Spleen (tissue), 11 donors: ENCODE measurements at regions not wholly inside any gene's neighbourhood (a gene's known extent, or its start where the extent isn't known, plus 50 kb on each side); places are given as distances from the start of the nearest gene placed in this dataset.

Source experiments
- DNase-seq: peaks from one replicate; pipeline ENCODE4 v3.0.0-alpha.2; 2020
- H3K27ac ChIP-seq, 8 donors: fragments of 200-600 bp; sonication (generic) in 7 of 8; 1 replicate in 4 of 8; 2 replicates in 4 of 8; pipeline versions ENCODE4 v1.5.0 to v1.8.0; 2016 to 2021; ENCODE audit warnings: inconsistent platforms in 4 of 8, mild to moderate bottlenecking in 4 of 8, moderate library complexity in 1 of 8
- H3K27me3 ChIP-seq, 7 donors: fragments of 200-600 bp; sonication (generic) in 6 of 7; replicated peaks in 1 of 7; 1 replicate in 4 of 7; 2 replicates in 3 of 7; pipeline versions ENCODE4 v1.5.0 to v1.8.0; 2016 to 2021; ENCODE audit warnings: inconsistent platforms in 3 of 7, mild to moderate bottlenecking in 1 of 7
- H3K36me3 ChIP-seq, 6 donors: fragments of 200-600 bp; sonication (generic) in 5 of 6; 1 replicate in 4 of 6; 2 replicates in 2 of 6; pipeline versions ENCODE4 v1.5.0 to v1.8.0; 2016 to 2021; ENCODE audit warnings: inconsistent platforms in 2 of 6
- H3K4me1 ChIP-seq, 6 donors: fragments of 200-600 bp; sonication (generic) in 5 of 6; 1 replicate in 3 of 6; 2 replicates in 3 of 6; pipeline versions ENCODE4 v1.5.0 to v1.8.0; 2016 to 2021; ENCODE audit warnings: inconsistent platforms in 3 of 6
- H3K4me3 ChIP-seq, 8 donors: fragments of 200-600 bp; sonication (generic) in 7 of 8; 1 replicate in 4 of 8; 2 replicates in 4 of 8; pipeline versions ENCODE4 v1.5.0 to v1.8.0; 2016 to 2021; ENCODE audit warnings: inconsistent platforms in 4 of 8, mild to moderate bottlenecking in 4 of 8, moderate library complexity in 2 of 8
- H3K9me3 ChIP-seq, 8 donors: fragments of 200-600 bp; sonication (generic) in 7 of 8; 1 replicate in 4 of 8; 2 replicates in 4 of 8; pipeline versions ENCODE4 v1.5.0 to v1.8.0; 2016 to 2021; ENCODE audit warnings: inconsistent platforms in 4 of 8
- POLR2A ChIP-seq, 3 donors: fragments of 450-650 bp; IDR thresholded peaks; one replicate each; pipeline ENCODE4 v1.5.1; 2017; ENCODE audit warnings: antibody characterized with exemption in 3 of 3, mild to moderate bottlenecking in 1 of 3
- POLR2AphosphoS5 ChIP-seq, 3 donors: sonication (generic); formaldehyde crosslinking; IDR thresholded peaks; one replicate each; pipeline ENCODE4 v1.5.1; 2017; ENCODE audit warnings: antibody characterized with exemption in 3 of 3
- WGBS, 5 donors: extraction: QIAGEN DNeasy Blood & Tissue Kit in 3 of 5; methylation state at CpG; one replicate each; pipeline versions ENCODE4 v1.1.5 to v1.1.7; 2013 to 2018; 5-methylcytosine and 5-hydroxymethylcytosine counted together
- intact Hi-C: fragments of 100-400 bp; cut with DNase I; formaldehyde crosslinking; loops from one replicate; pipeline ENCODE4 v1.15.0; 2023; ENCODE audit warnings: low total_unique reads
- TF ChIP-seq, protein P1 (sequence below), 11 experiments: fragments of 200-600 bp in 7 of 11; fragments of 450-650 bp in 4 of 11; sonication (generic) in 4 of 11; IDR thresholded peaks in 8 of 11; conservative IDR thresholded peaks in 3 of 11; 1 replicate in 7 of 11; 2 replicates in 4 of 11; pipeline versions ENCODE4 v1.4.0 to v1.8.0; 2016 to 2021; ENCODE audit warnings: antibody characterized with exemption in 11 of 11, inconsistent platforms in 4 of 11, mild to moderate bottlenecking in 1 of 11
- donor health status: healthy with polysubstance abuse.
- donor health status: DM: no; HTN: no; CAD: no; lungs with moderate emphysema.
- donor health status: DM: no; HTN: no; CAD: no.
- donor health status: Bipolar disorder and iron deficiency.
- donor health status: healthy.
- donor health status: DM: no; HTN: no; CAD: no.
- donor health status: DM: yes; HTN: yes; CAD: no.

- intact Hi-C loops, result no loop called here
These were observed 58.8 kb upstream of the GSE1 start for GRCh38 chr16:85554114-85554888.

DNA sequence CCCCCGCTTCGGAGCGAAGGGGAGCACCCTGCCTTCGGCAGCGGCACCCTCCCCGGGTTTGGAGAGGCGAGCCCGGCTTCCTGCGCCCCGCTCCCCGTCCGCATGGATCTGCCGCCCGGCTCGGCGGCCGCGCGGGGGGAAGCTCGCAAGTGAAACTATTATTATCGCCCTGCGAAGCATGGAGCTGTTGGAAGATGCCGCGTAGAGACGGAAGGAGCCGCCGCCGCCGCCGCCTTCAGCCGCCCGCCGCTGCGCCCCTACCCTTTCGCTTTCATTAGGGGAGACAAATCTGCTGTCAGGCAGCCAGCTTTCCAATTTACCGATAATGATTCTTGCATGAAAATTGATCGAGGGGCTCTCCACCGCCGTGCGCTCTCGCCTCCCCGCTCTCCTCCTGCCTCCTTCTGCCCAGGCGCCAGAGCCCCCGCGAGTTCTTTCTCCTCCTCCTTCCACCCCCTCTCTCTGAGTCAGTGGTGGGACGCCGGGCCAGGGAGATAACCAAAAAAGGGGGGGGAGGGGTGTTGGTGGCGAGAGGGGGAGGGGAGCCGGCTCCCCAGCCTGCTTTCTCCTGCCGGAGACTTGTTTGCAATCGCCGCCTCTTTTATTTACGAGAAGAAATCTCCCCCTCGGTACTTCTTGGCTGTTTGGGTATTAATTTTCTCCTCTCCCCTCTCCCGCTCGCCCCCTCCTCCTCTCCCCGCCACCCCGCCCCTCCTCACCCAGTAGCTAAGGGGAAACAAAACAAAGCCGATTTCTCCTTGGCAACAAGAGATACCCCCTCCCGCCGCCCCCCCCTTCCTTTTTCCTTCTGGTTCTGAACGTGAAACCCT lies 58.0 kb upstream of the GSE1 start:
- no peaks in the 10 kb centered on the region for H3K9me3 ChIP-seq
- no peaks in the 10 kb centered on the region for H3K27me3 ChIP-seq
- 0 to 1% (median 0%) methylated on average over 45 to 62 of the region's 62 CpGs for WGBS, 5 donors
- H3K4me3 ChIP-seq, result peak overlapping the region; percentile 70 to 97 (median 86)
- TF ChIP-seq POLR2A (IDR thresholded peaks at IDR 0.05) (no peak), POLR2AphosphoS5 (IDR thresholded peaks at IDR 0.05) (peak; percentile 52 to 77 (median 72))
- TF ChIP-seq, protein P1, sequence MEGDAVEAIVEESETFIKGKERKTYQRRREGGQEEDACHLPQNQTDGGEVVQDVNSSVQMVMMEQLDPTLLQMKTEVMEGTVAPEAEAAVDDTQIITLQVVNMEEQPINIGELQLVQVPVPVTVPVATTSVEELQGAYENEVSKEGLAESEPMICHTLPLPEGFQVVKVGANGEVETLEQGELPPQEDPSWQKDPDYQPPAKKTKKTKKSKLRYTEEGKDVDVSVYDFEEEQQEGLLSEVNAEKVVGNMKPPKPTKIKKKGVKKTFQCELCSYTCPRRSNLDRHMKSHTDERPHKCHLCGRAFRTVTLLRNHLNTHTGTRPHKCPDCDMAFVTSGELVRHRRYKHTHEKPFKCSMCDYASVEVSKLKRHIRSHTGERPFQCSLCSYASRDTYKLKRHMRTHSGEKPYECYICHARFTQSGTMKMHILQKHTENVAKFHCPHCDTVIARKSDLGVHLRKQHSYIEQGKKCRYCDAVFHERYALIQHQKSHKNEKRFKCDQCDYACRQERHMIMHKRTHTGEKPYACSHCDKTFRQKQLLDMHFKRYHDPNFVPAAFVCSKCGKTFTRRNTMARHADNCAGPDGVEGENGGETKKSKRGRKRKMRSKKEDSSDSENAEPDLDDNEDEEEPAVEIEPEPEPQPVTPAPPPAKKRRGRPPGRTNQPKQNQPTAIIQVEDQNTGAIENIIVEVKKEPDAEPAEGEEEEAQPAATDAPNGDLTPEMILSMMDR (IDR thresholded peaks at IDR 0.05 in 8 of 11, conservative IDR thresholded peaks at IDR 0.05 in 3 of 11), result peak in 1 of 11 experiments; percentile 13
- H3K36me3 ChIP-seq, result no peaks in the 10 kb centered on the region
- peak; percentile 90 for DNase-seq
- H3K27ac ChIP-seq, result peak overlapping the region; percentile 90 to 98 (median 93)
- intact Hi-C loops, result loop anchor here (5.0 kb wide), 1 partner anchor 52 kb away; no protein-coding TSS in a partner anchor
- peaks cover 26 to 88% (median 56%) of the 10 kb centered on the region in 6 donors for H3K4me1 ChIP-seq

More at GRCh38 chr16:85554114-85554888, 58.8 kb upstream of the GSE1 start:
- H3K4me1 ChIP-seq, result peaks cover 22 to 88% (median 53%) of the 10 kb centered on the region in 6 donors
- DNase-seq, result peak; percentile 90
- peak in 2 of 3 donors; percentile 10 to 60 for TF ChIP-seq POLR2A (IDR thresholded peaks at IDR 0.05)
- TF ChIP-seq, protein P1 (IDR thresholded peaks at IDR 0.05 in 8 of 11, conservative IDR thresholded peaks at IDR 0.05 in 3 of 11), result no peak
- TF ChIP-seq POLR2AphosphoS5 (IDR thresholded peaks at IDR 0.05), result peak in 2 of 3 donors; percentile 62 to 85
- H3K9me3 ChIP-seq, result no peaks in the 10 kb centered on the region
- H3K36me3 ChIP-seq, result no peaks in the 10 kb centered on the region
- H3K27ac ChIP-seq, result peak overlapping the region; percentile 90 to 98 (median 93)
- H3K27me3 ChIP-seq, result no peaks in the 10 kb centered on the region
- WGBS, 5 donors, result 0 to 2% (median 1%) methylated on average over 25 to 49 of the region's 49 CpGs
- H3K4me3 ChIP-seq, result peak overlapping the region; percentile 70 to 97 (median 86)

DNA sequence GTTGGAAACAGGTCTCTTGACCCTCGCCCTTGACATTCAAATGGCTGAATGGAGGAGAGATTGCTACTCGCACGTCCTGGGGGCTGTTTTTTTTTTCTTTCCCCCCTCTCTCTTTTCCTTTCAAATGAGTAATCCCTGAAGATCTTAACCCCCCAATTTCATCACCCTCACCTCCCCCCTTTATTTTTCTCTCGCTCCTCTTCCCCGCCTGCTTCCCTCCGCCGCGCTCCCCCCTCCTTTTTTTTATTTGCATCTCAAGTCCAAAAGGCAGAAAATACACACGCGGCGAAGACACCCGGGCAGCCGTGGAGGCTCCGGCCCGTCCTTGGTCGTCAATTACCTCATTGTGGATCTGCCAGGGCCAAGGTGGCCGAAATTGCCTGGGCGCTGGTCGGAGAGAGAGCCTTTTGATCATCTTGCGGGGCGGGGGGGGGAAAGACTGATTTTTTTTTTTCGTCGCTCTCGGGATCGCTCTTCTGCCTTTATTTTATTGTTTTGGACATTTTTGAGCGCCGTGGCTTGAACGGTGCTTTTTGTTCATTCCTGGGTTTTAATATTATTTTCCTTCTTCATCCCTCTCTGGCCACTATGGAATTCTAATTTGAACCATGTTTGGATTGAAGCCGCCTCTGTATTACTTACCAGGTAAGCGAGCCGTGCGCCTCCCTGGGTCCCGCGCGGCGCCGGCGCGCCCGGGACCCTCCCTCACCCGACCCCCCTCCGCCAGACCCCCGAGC lies 57.2 kb upstream of the GSE1 start:
- Histone ChIP-seq H3K27ac (peak overlapping the region; percentile 43 to 98 (median 93)), H3K36me3 (no peaks in the 10 kb centered on the region), H3K4me3 (peak overlapping the region; percentile 70 to 97 (median 86)), H3K27me3 (no peaks in the 10 kb centered on the region), H3K4me1 (peaks cover 22 to 88% (median 57%) of the 10 kb centered on the region in 6 donors), H3K9me3 (no peaks in the 10 kb centered on the region)
- TF ChIP-seq POLR2AphosphoS5 (IDR thresholded peaks at IDR 0.05), result peak; percentile 28 to 74 (median 59)
- TF ChIP-seq POLR2A (IDR thresholded peaks at IDR 0.05), result no peak
- intact Hi-C loops, result loop anchor here (5.0 kb wide), 1 partner anchor 51 kb away; no protein-coding TSS in a partner anchor
- WGBS, 5 donors, result 0 to 1% (median 0%) methylated on average over 40 to 43 of the region's 43 CpGs
- DNase-seq, result no peak

GRCh38 chr16:85556456-85557082 lies 56.6 kb upstream of the GSE1 start:
- Histone ChIP-seq H3K27me3 (no peaks in the 10 kb centered on the region), H3K36me3 (no peaks in the 10 kb centered on the region), H3K27ac (peak overlapping the region; percentile 70 to 98 (median 93)), H3K4me1 (peaks cover 27 to 88% (median 58%) of the 10 kb centered on the region in 6 donors), H3K9me3 (no peaks in the 10 kb centered on the region), H3K4me3 (peak overlapping the region; percentile 70 to 97 (median 86))
- intact Hi-C loops, result loop anchor here (5.0 kb wide), 1 partner anchor 51 kb away; no protein-coding TSS in a partner anchor
- DNase-seq, result peak; percentile 93
- WGBS, 5 donors, result 0 to 1% (median 0%) methylated on average over 16 to 65 of the region's 65 CpGs
- TF ChIP-seq POLR2AphosphoS5 (IDR thresholded peaks at IDR 0.05), result peak; percentile 62 to 69 (median 68)
- TF ChIP-seq POLR2A (IDR thresholded peaks at IDR 0.05), result no peak
